Lower lobe of right lung (tissue), 2 donors: ENCODE measurements at regions not wholly inside any gene's neighbourhood (a gene's known extent, or its start where the extent isn't known, plus 50 kb on each side); places are given as distances from the start of the nearest gene placed in this dataset.

Source experiments
- ATAC-seq, 2 donors: fragments of 200-7000 bp; cut with Tn5 transposase; one replicate each; pipeline ENCODE4 v1.9.1; 2020 to 2022; ENCODE audit warnings: mild to moderate bottlenecking in 2 of 2, moderate library complexity in 2 of 2
- DNase-seq: peaks from one replicate; pipeline ENCODE4 v3.0.0-alpha.2; 2020
- H3K27ac ChIP-seq: fragments of 200-600 bp; one replicate; pipeline ENCODE4 v1.8.0; 2022
- H3K27me3 ChIP-seq: fragments of 200-600 bp; one replicate; pipeline ENCODE4 v1.8.0; 2022; ENCODE audit warnings: low read depth
- H3K36me3 ChIP-seq: fragments of 200-600 bp; one replicate; pipeline ENCODE4 v1.8.0; 2022; ENCODE audit warnings: mild to moderate bottlenecking
- H3K4me1 ChIP-seq: fragments of 200-600 bp; one replicate; pipeline ENCODE4 v1.8.0; 2022
- H3K4me3 ChIP-seq: fragments of 200-600 bp; one replicate; pipeline ENCODE4 v1.8.0; 2022; ENCODE audit warnings: mild to moderate bottlenecking
- H3K9me3 ChIP-seq: fragments of 200-600 bp; one replicate; pipeline ENCODE4 v1.8.0; 2022
- CTCF ChIP-seq: fragments of 200-600 bp; IDR thresholded peaks from one replicate; pipeline ENCODE4 v1.8.0; 2022; ENCODE audit warnings: antibody characterized with exemption, mild to moderate bottlenecking
- intact Hi-C: fragments of 100-400 bp; cut with DNase I; formaldehyde crosslinking; loops from one replicate; pipeline ENCODE4 v1.11.0; 2022
- donor health status: DM: no; HTN: yes; CAD: no; lungs with severe emphysema.

GRCh38 chr10:63773106-63773505, 251.9 kb downstream of the REEP3 start:
- TF ChIP-seq CTCF = no peak
- no peaks in the 10 kb centered on the region for H3K27me3 ChIP-seq
- H3K27ac ChIP-seq = no peak overlapping the region
- no peak for DNase-seq
- intact Hi-C loops = no loop called here
- ATAC-seq = no peak
- no peaks in the 10 kb centered on the region for H3K9me3 ChIP-seq
- H3K4me3 ChIP-seq = no peak overlapping the region
- H3K4me1 ChIP-seq = no peaks in the 10 kb centered on the region
- H3K36me3 ChIP-seq = no peaks in the 10 kb centered on the region

- TF ChIP-seq CTCF = no peak
- Histone ChIP-seq H3K36me3 (no peaks in the 10 kb centered on the region), H3K4me1 (no peaks in the 10 kb centered on the region), H3K27ac (no peak overlapping the region), H3K4me3 (no peak overlapping the region), H3K9me3 (no peaks in the 10 kb centered on the region), H3K27me3 (no peaks in the 10 kb centered on the region)
- no peak for ATAC-seq
- DNase-seq = no peak
- intact Hi-C loops = no loop called here
Measured at GRCh38 chr10:63773962-63774361, 252.8 kb downstream of the REEP3 start.

- H3K4me3 ChIP-seq = no peak overlapping the region
- intact Hi-C loops = no loop called here
- no peaks in the 10 kb centered on the region for H3K9me3 ChIP-seq
- no peaks in the 10 kb centered on the region for H3K36me3 ChIP-seq
- H3K27ac ChIP-seq = no peak overlapping the region
- no peak for ATAC-seq
- DNase-seq = no peak
- no peaks in the 10 kb centered on the region for H3K27me3 ChIP-seq
- TF ChIP-seq CTCF = no peak
- H3K4me1 ChIP-seq = no peaks in the 10 kb centered on the region
Measured at GRCh38 chr10:63780101-63780500, 258.9 kb downstream of the REEP3 start.

GRCh38 chr10:63781226-63781625, 260.0 kb downstream of the REEP3 start:
- H3K4me3 ChIP-seq = no peak overlapping the region
- H3K4me1 ChIP-seq = no peaks in the 10 kb centered on the region
- intact Hi-C loops = no loop called here
- H3K27me3 ChIP-seq = no peaks in the 10 kb centered on the region
- no peak for TF ChIP-seq CTCF
- no peak overlapping the region for H3K27ac ChIP-seq
- H3K9me3 ChIP-seq = no peaks in the 10 kb centered on the region
- DNase-seq (no peak), ATAC-seq (no peak)
- no peaks in the 10 kb centered on the region for H3K36me3 ChIP-seq

GRCh38 chr10:63783882-63784281, 262.7 kb downstream of the REEP3 start:
- no peak for DNase-seq
- no peaks in the 10 kb centered on the region for H3K9me3 ChIP-seq
- no peak overlapping the region for H3K27ac ChIP-seq
- H3K27me3 ChIP-seq = no peaks in the 10 kb centered on the region
- no peak overlapping the region for H3K4me3 ChIP-seq
- intact Hi-C loops = no loop called here
- no peak for ATAC-seq
- H3K4me1 ChIP-seq = no peaks in the 10 kb centered on the region
- TF ChIP-seq CTCF = no peak
- no peaks in the 10 kb centered on the region for H3K36me3 ChIP-seq
